Fibroblast of mammary gland (primary cell): ENCODE measurements at regions not wholly inside any gene's neighbourhood (a gene's known extent, or its start where the extent isn't known, plus 50 kb on each side); places are given as distances from the start of the nearest gene placed in this dataset.
"Not testable (repeated sequence)": the region's sequence is repeated elsewhere in the genome, so short reads cannot be mapped to it uniquely, and the experiment has no call there.

ENCODE experiments used
- DNase-seq: peaks from one replicate; pipeline ENCODE4 v3.0.0-alpha.2; 2010; ENCODE audit warnings: low read depth
- H3K4me3 ChIP-seq: 2 replicates; pipeline ENCODE4 v1.5.1; 2011; ENCODE audit warnings: low read depth, mild to moderate bottlenecking, low read length, moderate library complexity; ENCODE audit not compliant: control insufficient read depth
- TF ChIP-seq, protein P1 (sequence below): conservative IDR thresholded peaks from 2 replicates; pipeline ENCODE4 v1.5.1; 2011; ENCODE audit warnings: low read depth, low read length, inconsistent platforms; ENCODE audit not compliant: control insufficient read depth, insufficient read depth

DNA sequence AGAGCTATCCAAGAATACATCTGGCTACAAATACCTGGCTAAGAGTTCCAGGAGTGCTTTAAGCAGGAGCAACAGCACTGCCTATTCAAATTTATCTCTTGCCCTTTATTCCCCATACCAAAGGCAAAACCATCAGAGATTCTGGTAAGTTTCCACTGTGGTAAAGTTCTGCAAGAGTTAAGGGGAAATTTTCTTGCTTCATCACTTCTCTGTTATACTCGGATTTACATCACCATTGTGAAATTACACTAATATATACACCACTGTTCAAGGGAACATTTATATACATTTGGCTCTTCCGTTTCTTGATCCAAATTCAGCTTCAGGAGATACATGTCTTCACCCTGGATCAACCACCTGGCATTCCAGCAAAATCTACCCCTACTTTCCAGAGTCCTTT is 70.8 kb upstream of the PTPN13 start:
- no peak overlapping the region for H3K4me3 ChIP-seq
- no peak for DNase-seq
- TF ChIP-seq, protein P1, sequence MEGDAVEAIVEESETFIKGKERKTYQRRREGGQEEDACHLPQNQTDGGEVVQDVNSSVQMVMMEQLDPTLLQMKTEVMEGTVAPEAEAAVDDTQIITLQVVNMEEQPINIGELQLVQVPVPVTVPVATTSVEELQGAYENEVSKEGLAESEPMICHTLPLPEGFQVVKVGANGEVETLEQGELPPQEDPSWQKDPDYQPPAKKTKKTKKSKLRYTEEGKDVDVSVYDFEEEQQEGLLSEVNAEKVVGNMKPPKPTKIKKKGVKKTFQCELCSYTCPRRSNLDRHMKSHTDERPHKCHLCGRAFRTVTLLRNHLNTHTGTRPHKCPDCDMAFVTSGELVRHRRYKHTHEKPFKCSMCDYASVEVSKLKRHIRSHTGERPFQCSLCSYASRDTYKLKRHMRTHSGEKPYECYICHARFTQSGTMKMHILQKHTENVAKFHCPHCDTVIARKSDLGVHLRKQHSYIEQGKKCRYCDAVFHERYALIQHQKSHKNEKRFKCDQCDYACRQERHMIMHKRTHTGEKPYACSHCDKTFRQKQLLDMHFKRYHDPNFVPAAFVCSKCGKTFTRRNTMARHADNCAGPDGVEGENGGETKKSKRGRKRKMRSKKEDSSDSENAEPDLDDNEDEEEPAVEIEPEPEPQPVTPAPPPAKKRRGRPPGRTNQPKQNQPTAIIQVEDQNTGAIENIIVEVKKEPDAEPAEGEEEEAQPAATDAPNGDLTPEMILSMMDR, result no peak

DNA sequence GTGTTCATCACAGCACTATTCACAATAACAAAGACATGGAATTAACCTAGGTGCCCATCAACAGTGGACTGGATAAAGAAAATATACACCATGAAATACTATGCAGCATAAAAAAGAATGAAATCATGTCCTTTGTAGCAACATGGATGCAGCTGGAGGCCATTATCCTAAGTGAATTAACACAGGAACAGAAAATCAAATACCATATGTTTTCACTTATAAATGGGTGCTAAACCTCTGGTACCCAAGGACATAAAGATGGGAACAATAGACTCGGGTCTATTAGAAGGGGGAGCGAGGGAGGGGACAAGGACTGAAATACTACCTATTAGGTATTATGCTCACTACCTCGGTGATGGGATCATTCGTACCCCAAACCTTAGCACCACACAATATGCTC is 66.4 kb upstream of the PTPN13 start:
- not testable (repeated sequence) for H3K4me3 ChIP-seq, DNase-seq

DNA sequence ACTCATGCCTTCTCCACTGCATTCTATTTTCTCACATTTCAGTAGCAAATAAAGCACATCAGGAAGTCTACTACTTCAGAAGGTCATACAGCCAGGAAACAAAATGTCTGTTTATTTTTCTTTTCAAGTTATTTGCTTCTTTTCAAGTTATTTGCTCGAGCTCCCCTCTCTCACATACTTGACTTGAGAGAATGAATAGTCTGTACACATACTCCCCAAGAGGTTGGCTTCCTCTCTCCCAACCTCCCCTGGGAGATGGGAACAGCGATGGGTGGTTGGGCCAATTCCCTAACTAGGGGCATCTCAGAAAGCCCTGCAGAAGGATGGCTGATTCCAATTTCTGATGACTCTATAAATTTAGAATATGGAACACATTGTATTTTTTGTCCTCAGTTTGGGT is 64.7 kb upstream of the PTPN13 start:
- no peak for DNase-seq
- H3K4me3 ChIP-seq, result no peak overlapping the region
- TF ChIP-seq, protein P1, result no peak

- no peak for DNase-seq
- TF ChIP-seq, protein P1, result no peak
- no peak overlapping the region for H3K4me3 ChIP-seq
These were observed 63.9 kb upstream of the PTPN13 start for GRCh38 chr4:86530183-86530582.

DNA sequence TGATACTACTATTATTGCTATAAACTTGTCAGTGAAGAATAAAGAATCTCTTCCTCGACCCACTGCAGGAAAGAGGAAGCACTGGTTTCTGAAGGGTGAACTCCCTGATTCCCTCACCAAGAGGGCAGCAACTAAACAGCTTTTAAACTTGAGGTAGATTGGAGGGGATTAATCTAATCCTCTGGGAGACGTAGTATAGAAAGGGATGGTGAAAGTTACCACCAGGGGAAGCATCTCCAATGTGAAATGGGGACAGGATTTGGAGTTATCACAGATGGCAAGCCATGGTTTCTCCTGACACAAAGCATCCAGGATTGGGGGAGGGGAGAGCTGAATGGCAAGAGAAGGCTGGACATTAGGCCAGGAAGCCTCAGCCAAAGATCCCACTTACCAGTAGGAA is 62.7 kb upstream of the PTPN13 start:
- no peak overlapping the region for H3K4me3 ChIP-seq
- DNase-seq, result no peak
- TF ChIP-seq, protein P1, result no peak

DNA sequence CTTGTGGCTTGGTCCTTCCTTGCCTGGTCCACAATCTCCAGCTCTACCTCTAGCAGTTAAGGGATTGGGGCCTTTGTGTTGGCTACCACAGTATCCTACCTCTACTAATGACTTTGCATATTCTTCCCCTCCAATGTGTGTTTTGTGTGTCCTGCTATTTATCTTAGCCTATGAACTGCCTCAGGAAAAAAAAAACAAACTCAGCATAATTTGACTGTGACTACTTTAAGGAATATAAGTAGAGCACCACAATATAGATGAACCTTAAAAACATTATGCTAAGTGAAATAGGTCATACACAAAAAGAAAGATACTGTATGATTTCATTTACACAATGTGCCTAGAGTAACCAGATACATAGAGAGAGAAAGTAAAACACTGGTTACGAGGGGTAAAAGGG is 61.3 kb upstream of the PTPN13 start:
- no peak overlapping the region for H3K4me3 ChIP-seq
- TF ChIP-seq, protein P1, result no peak
- DNase-seq, result no peak

DNA sequence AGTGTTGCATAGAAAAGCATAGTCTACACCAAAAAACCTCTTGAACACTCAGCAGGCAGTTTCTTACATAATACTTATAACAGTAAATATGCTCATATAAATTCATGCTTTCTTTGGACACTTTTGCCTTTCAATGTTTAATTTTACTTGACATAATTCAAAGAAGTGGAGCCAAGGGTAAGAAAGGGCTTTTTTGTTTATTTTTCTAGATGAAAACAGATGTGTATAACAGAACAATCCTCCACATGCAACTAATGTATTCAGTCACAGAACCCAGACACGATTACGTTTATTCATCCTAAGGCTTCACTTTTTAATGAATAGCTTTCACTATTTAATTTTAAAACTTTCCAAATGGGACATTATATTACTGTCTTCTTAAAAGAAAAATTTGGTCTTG is 58.0 kb upstream of the PTPN13 start:
- no peak overlapping the region for H3K4me3 ChIP-seq
- DNase-seq, result no peak
- TF ChIP-seq, protein P1, result no peak
